Neural progenitor cell (in vitro differentiated cells): ENCODE measurements at regions not wholly inside any gene's neighbourhood (a gene's known extent, or its start where the extent isn't known, plus 50 kb on each side); places are given as distances from the start of the nearest gene placed in this dataset.

Experiments
- EZH2 ChIP-seq: fragments of 200-600 bp; sonication (generic); IDR thresholded peaks from 2 replicates; pipeline ENCODE4 v1.6.1; 2017; ENCODE audit warnings: antibody characterized with exemption, mild to moderate bottlenecking, moderate library complexity
- TF ChIP-seq, protein P1 (sequence below): fragments of 200-600 bp; sonication (generic); IDR thresholded peaks from 2 replicates; pipeline ENCODE4 v1.5.1; 2017; ENCODE audit warnings: antibody characterized with exemption, mild to moderate bottlenecking

DNA sequence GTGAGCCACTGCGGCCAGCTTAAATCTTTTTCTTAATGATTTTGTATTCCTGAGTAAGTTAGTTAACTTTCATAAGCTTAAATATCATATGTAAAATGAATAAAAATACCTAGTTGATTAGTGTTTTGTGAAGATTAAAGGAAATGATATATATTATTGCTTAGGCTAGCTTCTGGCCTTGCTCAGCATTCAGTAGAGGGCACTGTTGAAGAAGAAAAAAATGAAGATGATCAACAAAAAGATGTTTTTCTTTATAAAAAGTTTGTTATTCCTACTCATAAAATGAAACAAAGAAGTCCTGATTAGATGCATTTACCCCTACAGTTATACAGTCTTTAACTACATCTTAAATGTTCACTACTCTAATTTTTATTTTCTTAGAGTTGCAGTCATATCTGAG is 797.7 kb downstream of the RAPGEF2 start:
- TF ChIP-seq, protein P1, sequence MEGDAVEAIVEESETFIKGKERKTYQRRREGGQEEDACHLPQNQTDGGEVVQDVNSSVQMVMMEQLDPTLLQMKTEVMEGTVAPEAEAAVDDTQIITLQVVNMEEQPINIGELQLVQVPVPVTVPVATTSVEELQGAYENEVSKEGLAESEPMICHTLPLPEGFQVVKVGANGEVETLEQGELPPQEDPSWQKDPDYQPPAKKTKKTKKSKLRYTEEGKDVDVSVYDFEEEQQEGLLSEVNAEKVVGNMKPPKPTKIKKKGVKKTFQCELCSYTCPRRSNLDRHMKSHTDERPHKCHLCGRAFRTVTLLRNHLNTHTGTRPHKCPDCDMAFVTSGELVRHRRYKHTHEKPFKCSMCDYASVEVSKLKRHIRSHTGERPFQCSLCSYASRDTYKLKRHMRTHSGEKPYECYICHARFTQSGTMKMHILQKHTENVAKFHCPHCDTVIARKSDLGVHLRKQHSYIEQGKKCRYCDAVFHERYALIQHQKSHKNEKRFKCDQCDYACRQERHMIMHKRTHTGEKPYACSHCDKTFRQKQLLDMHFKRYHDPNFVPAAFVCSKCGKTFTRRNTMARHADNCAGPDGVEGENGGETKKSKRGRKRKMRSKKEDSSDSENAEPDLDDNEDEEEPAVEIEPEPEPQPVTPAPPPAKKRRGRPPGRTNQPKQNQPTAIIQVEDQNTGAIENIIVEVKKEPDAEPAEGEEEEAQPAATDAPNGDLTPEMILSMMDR, result peak; percentile 9
- TF ChIP-seq EZH2, result no peak
